GM19452 (cell line): ENCODE measurements at regions not wholly inside any gene's neighbourhood (a gene's known extent, or its start where the extent isn't known, plus 50 kb on each side); places are given as distances from the start of the nearest gene placed in this dataset.
"Not testable (repeated sequence)": the region's sequence is repeated elsewhere in the genome, so short reads cannot be mapped to it uniquely, and the experiment has no call there.

Experiments used
- ATAC-seq: cut with Tn5 transposase; IDR thresholded peaks from one replicate; pipeline ENCODE4 v1.9.1; 2021; ENCODE audit not compliant: unreplicated experiment

DNA sequence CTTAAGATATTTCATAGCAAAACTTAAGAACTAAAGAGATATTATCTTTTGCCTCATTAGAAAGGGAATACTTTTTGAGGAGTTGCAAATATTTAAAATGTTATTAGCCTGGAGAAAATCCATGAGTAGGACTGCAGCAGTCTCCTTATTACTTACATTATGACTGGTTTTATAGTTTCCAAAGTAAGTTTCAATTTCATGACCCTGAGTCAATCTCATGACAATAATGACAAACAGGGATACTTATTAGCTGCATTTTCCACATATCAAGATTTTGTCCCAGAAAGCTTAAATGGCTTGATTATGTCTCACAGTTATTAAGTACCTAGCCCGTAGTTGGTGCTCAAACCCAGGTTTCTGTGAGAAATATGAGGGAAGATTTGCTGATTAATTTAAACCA is 150.8 kb upstream of the ZEB2 start:
- ATAC-seq: no peak

- ATAC-seq: no peak
Observed at GRCh38 chr2:144670080-144670479, 150.2 kb upstream of the ZEB2 start.

DNA sequence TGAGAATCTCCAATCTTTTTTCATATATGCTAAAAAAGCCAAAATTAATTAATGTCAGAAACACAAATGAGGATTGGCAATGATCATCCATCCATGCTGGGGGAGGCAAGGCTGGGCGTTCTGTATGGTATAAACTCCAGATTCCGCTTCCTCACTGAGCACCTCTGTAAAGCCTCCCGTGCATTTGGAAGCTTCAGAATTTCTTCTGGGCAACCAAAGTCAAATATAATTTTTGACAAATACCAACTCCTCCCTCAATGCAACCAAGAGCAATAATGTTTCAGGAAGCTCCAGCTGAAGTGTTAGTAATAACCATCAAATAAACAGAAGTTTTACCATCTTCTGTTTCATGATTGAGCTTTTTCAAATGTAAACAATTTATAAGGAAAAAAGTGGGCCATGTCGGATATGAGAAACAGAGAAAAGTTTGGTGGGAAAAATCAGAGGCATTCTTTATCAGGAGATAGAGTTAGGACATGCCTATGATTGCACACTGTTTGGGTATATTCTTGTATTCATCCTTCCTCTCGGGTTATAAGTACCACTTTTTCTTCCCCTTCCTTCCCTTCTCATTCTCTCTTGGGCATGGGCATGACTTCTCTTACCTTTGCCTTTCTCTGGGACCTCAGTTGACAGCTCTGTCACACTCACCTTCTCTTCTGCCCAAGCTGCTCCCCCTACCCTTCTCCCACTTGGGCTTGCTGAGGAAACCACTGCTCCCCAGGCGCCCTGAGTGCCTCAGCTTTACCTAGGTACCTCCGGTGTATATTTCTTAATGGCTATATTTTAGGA is 149.5 kb upstream of the ZEB2 start:
- ATAC-seq: no peak

- no peak for ATAC-seq
Observed at GRCh38 chr2:144668493-144669110, 148.7 kb upstream of the ZEB2 start.

DNA sequence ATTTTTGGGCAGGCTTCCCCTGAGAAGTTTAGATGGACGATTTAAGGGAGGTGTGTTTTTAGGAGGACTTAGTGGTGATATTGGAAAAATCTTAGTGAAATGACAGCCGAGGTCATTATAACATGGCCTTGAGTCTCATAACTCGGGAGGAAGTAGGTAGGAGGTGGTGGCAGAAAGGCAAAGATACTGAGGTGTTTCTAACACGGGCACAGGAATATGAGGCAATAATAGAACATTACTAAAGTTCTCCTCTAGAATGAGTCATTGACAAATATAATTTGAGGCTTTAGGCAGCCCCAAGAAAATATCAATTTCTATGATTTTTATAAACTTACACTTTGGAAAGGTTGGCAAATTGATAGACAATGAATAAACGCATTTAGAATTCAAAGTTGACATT is 146.1 kb upstream of the ZEB2 start:
- no peak for ATAC-seq

DNA sequence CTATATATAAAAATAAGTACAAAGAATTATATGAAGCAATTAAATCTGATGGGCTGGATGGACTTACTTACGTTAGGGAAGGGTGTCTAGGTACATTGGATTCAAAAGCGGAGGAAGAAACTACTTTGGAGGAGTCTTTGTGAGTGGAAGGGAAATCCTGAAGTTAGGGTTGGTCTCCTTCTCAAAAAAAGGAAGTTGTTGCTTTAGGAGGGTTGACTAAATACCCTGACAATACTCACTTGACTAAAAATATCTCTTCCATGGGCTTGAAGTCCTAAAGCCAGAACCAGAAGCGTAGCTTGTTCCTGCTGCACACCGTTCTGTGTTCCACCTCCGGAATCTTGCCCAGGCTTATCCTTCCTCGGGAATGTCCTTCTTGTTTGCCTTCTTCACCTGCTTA is 143.3 kb upstream of the ZEB2 start:
- no peak for ATAC-seq

GRCh38 chr2:144660518-144661316 is 140.8 kb upstream of the ZEB2 start:
- ATAC-seq: no peak

DNA sequence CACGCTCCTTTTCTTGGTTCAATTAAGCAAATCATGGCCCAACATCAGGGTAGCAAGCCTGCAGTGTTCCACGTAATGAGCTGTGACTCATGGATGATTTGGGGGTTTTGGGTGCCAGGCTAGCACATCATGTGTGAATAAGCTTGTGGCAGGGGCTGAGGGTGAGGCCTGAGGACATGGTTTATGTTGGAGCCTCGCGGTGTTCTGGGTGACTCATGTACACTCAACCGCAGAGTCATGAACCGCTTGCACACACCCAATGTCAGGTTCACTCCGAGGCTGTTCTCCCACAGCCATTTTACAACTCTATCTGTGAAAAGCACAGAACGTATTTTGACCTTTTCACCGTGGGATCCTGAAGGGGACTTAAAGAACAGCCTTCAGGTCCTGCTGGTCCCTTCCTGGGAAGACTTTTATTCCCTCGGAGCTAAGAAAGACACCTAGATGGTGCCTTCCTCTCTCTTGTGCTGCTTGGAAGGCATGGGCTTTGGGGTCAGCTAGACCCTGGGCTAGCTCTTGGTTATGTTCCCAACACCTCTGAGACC is 139.9 kb upstream of the ZEB2 start:
- ATAC-seq: peak; percentile 94

GRCh38 chr2:144654523-144654922 is 134.6 kb upstream of the ZEB2 start:
- no peak for ATAC-seq

- no peak for ATAC-seq
Observed at GRCh38 chr2:144650907-144651306, 131.0 kb upstream of the ZEB2 start.

GRCh38 chr2:144648837-144649465 is 129.0 kb upstream of the ZEB2 start:
- no peak for ATAC-seq

DNA sequence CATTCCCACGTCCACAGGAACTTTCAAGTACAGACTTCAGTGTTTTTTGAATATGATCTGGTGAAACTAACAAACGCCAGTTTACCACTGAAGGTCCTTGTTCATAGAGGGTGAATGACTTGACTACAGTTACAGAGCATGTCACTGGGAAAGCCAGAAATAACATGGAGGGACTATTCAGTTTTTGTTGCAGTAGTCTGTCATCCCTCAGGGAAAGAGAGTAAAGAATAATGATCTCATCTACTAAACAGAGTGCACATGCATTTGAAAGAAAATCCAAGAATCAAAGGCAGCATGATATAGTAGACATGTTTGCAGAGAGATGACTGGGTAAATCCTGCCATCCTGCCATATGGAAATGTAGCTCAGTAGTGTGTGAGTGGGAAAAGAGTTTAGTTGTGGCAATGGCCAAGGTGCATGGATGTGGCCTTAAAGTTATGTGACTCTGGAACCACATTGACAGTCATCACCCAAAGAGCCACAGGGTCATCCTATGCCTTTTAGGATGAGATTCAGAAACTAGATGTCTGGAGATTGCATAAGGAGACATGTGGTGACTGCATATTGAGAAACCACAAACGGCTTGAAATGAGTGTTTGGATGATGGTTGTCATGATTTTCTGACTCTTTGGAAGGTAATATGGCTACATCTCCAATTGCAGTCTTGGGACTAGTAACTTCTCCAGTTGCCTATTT is 125.3 kb upstream of the ZEB2 start:
- ATAC-seq: no peak

DNA sequence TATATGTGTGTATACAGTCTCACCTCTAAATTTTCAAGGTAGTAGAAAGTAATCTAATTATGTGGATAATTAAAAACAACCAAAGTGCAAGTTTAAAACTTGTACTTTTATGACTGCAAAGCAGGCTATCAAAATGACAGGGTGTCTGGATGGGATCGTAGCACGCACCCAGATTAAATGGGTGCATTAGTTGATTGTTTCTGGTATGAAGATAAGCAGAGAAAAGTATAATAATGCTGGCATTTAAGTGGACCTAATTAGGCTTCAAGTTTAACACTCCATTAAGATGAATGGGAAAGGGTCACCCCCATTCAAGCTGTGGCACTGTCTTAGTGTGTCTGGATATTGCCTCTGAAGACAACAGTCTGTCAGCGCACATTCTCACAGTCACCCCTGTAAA is 124.6 kb upstream of the ZEB2 start:
- no peak for ATAC-seq

DNA sequence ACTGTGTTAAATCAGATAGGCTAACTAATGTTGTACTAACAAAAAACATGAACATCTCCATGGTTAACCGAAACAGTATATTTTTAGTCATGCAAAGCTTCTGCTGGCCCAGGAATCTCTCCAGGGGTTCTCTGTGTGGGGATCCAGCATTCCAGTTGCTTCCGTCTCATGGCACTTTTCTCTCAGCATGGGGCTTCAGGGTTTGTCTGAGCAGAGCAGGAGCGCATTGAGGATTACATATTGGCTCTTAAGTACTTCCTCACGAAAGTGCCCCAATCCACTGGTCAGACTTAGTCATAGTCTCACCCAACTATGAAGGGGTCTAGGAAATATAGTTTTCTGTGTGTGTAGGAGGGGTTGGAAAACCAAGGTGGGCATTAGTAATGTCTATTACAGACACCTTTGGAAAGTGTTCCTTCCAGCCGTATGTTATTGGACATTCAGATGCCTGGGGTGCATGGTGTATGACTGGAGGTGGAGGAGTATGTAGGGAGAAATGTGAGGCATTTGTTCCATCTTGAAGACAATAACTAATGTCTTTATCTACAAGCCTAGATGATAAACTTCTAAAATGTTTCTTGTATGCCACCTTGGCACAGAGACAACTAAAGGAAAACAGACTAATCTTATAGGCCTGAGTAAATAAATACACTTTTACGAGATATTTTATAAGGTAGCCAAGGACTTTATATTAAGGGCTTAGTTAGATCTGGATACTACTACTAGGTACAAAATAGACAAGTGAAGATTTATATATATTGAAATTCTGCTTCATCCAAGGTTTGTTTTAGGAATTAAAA is 123.8 kb upstream of the ZEB2 start:
- ATAC-seq: no peak

- no peak for ATAC-seq
Observed at GRCh38 chr2:144642856-144643255, 122.9 kb upstream of the ZEB2 start.

- no peak for ATAC-seq
Observed at GRCh38 chr2:144642131-144642530, 122.2 kb upstream of the ZEB2 start.

DNA sequence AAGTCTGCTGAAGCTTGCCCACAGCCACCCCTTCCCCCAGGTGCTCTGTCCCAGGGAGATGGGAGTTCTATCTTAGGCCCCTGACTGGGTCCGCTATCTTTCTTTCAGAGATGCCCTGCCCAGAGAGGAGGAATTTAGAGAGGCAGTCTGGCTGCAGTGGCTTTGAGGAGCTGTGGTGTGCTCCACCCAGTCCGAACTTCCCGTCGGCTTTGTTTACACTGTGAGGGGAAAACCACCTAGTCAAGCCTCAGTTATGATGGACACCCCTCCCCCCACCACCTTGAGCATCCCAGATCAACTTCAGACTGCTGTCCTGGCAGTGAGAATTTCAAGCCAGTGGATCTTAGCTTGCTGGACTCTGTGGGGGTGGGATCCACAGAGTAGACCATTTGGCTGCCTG is 118.3 kb upstream of the ZEB2 start:
- ATAC-seq: not testable (repeated sequence)

DNA sequence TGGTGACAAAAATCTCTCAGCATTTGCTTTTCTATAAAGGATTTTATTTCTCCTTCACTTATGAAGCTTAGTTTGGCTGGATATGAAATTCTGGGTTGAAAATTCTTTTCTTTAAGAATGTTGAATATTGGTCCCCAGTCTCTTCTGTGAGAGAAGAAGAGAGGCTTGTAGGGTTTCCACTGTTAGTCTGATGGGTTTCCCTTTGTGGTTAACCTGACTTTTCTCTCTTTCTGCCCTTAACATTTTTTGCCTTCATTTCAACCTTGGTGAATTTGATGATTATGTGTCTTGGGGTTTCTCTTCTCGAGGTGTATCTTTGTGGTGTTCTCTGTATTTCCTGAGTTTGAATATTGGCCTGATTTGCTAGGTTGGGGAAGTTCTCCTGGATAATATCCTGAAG is 116.9 kb upstream of the ZEB2 start:
- ATAC-seq: not testable (repeated sequence)

DNA sequence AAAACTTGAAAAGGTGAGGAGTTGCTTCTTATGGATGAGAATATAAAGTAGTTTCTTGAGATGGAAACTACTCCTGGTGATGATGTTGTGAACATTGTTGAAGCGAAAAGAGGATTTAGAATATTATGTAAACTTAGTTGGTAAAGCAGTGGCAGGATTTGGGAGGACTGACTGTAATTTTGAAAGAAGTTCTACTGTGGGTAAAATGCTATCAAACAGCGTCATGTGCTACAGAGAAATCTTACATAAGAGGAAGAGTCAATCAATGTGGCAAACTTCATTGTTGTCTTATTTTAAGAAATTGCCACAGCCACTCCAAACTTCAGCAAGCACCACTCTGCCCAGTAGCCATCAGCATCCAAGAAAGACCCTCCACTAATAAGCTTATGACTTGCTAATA is 112.9 kb upstream of the ZEB2 start:
- ATAC-seq: no peak

DNA sequence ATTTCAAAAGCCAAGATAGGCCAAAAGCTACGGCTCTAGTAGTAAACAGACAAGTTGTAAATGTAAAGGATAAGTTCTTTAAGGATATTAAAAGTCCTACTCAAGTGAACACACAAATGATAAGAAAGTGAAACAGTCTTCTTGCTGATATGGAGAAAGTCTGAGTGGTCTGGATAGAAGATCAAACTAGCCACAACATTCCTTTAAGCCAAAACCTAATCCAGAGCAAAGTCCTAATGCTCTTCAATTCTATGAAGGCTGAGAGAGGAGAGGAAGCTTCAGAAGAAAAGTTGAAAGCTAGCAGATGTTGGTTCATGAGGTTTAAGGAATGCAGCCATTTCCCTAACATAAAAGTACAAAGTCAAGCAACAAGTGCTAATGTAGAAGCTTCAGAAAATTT is 111.7 kb upstream of the ZEB2 start:
- no peak for ATAC-seq
